Gastrocnemius medialis (tissue), 4 donors: ENCODE measurements at regions not wholly inside any gene's neighbourhood (a gene's known extent, or its start where the extent isn't known, plus 50 kb on each side); places are given as distances from the start of the nearest gene placed in this dataset.

Source experiments
- POLR2A ChIP-seq, 2 donors: fragments of 450-650 bp; IDR thresholded peaks; one replicate each; pipeline ENCODE4 v1.6.1; 2017; ENCODE audit warnings: antibody characterized with exemption in 2 of 2, mild to moderate bottlenecking in 2 of 2, moderate library complexity in 2 of 2
- TF ChIP-seq, protein P1 (sequence below), 5 experiments: fragments of 450-650 bp in 3 of 5; fragments of 200-600 bp in 2 of 5; sonication (generic) in 2 of 5; IDR thresholded peaks in 4 of 5; conservative IDR thresholded peaks in 1 of 5; 1 replicate in 4 of 5; 2 replicates in 1 of 5; pipeline ENCODE4 v1.5.1; 2016 to 2019; ENCODE audit warnings: antibody characterized with exemption in 5 of 5, mild to moderate bottlenecking in 3 of 5, moderate library complexity in 3 of 5

DNA sequence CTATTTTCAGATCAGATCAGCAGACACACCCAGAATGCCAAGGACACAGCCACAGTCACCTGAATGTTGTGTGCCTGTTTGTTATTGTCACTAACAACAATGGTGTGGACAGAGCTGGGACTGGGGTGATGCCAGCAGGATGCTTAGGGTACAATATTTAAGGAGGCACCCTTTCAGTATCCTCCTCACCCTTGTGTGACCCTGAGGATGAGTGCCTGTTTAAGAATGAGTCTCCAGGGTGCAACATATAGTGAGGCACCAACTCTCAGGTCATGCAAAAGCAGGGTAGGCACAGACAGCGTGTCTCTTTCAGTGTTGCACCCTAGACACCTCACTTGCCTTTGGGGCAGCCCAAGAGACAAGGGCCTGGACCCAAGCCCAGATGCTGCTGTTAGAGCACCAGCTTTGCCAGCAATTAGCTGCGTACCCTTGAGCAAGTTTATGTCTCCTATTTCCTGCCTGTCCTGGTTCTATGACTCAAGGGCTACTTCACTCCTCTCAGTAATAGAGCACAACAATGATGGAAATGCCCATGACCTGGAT is 122.6 kb downstream of the AQP9 start:
- TF ChIP-seq, protein P1, sequence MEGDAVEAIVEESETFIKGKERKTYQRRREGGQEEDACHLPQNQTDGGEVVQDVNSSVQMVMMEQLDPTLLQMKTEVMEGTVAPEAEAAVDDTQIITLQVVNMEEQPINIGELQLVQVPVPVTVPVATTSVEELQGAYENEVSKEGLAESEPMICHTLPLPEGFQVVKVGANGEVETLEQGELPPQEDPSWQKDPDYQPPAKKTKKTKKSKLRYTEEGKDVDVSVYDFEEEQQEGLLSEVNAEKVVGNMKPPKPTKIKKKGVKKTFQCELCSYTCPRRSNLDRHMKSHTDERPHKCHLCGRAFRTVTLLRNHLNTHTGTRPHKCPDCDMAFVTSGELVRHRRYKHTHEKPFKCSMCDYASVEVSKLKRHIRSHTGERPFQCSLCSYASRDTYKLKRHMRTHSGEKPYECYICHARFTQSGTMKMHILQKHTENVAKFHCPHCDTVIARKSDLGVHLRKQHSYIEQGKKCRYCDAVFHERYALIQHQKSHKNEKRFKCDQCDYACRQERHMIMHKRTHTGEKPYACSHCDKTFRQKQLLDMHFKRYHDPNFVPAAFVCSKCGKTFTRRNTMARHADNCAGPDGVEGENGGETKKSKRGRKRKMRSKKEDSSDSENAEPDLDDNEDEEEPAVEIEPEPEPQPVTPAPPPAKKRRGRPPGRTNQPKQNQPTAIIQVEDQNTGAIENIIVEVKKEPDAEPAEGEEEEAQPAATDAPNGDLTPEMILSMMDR (IDR thresholded peaks at IDR 0.05 in 4 of 5, conservative IDR thresholded peaks at IDR 0.05 in 1 of 5), result peak in 1 of 5 experiments; percentile 10
- TF ChIP-seq POLR2A (IDR thresholded peaks at IDR 0.05), result no peak
